Small intestine (tissue), 7 donors: ENCODE measurements at regions not wholly inside any gene's neighbourhood (a gene's known extent, or its start where the extent isn't known, plus 50 kb on each side); places are given as distances from the start of the nearest gene placed in this dataset.
"Not testable (repeated sequence)": the region's sequence is repeated elsewhere in the genome, so short reads cannot be mapped to it uniquely, and the experiment has no call there.

ENCODE experiments used
- DNase-seq, 2 donors: peaks; one replicate each; pipeline versions ENCODE4 v3.0.0 to v3.0.0-alpha.2; 2013
- FAIRE-seq: peaks from 2 replicates; lab custom pipeline; 2012; peaks lifted over from hg19 to GRCh38; lab: Jason Lieb, UNC
- H3K27ac ChIP-seq, 3 donors: one replicate each; pipeline ENCODE4 v1.5.1; 2013; ENCODE audit warnings: low read length in 2 of 3, mild to moderate bottlenecking in 2 of 3, control low read depth in 1 of 3, inconsistent platforms in 1 of 3, low read depth in 1 of 3, moderate library complexity in 1 of 3
- H3K27me3 ChIP-seq, 3 donors: one replicate each; pipeline ENCODE4 v1.6.1; 2013; ENCODE audit warnings: low read length in 3 of 3, inconsistent platforms in 1 of 3; ENCODE audit not compliant: control insufficient read depth in 3 of 3, insufficient read depth in 3 of 3
- H3K36me3 ChIP-seq, 3 donors: one replicate each; pipeline ENCODE4 v1.6.1; 2013; ENCODE audit warnings: low read length in 3 of 3, inconsistent platforms in 1 of 3, low read depth in 1 of 3, mild to moderate bottlenecking in 1 of 3, moderate library complexity in 1 of 3; ENCODE audit not compliant: control insufficient read depth in 3 of 3, insufficient read depth in 2 of 3
- H3K4me1 ChIP-seq, 3 donors: one replicate each; pipeline ENCODE4 v1.6.1; 2013; ENCODE audit warnings: low read length in 2 of 3, inconsistent platforms in 1 of 3, low read depth in 1 of 3, mild to moderate bottlenecking in 1 of 3, moderate library complexity in 1 of 3; ENCODE audit not compliant: control insufficient read depth in 3 of 3, insufficient read depth in 2 of 3
- H3K4me3 ChIP-seq, 3 donors: one replicate each; pipeline ENCODE4 v1.5.1; 2013; ENCODE audit warnings: low read length in 3 of 3, control low read depth in 1 of 3, inconsistent platforms in 1 of 3, low read depth in 1 of 3, mild to moderate bottlenecking in 1 of 3, moderate library complexity in 1 of 3
- H3K9me3 ChIP-seq, 2 donors: one replicate each; pipeline ENCODE4 v1.6.1; 2013; ENCODE audit warnings: low read depth in 1 of 2, low read length in 1 of 2; ENCODE audit not compliant: control insufficient read depth in 2 of 2, insufficient read depth in 1 of 2
- WGBS, 3 donors: extraction: QIAGEN DNeasy Blood & Tissue Kit; methylation state at CpG; one replicate each; pipeline ENCODE4 v1.1.7; 2013; 5-methylcytosine and 5-hydroxymethylcytosine counted together
- donor health status: healthy with polysubstance abuse.
- donor health status: control.
- donor health status: control.
- donor health status: Bipolar disorder and iron deficiency.
- donor health status: healthy.

GRCh38 chr3:63097396-63097795 lies 180.7 kb upstream of the SYNPR start:
- H3K36me3 ChIP-seq, result no peaks in the 10 kb centered on the region
- no peaks in the 10 kb centered on the region for H3K27me3 ChIP-seq
- H3K27ac ChIP-seq, result no peak overlapping the region
- no peaks in the 10 kb centered on the region for H3K4me1 ChIP-seq
- FAIRE-seq (no peak), DNase-seq (no peak)
- H3K9me3 ChIP-seq, result no peaks in the 10 kb centered on the region
- H3K4me3 ChIP-seq, result no peak overlapping the region
- 88 to 94% (median 93%) methylated on average over 11 of the region's 11 CpGs for WGBS, 3 donors

GRCh38 chr3:63116922-63117321 lies 161.2 kb upstream of the SYNPR start:
- WGBS, 3 donors, result 77 to 84% (median 78%) methylated on average over 3 of the region's 3 CpGs
- Histone ChIP-seq H3K4me3 (no peak overlapping the region), H3K27ac (no peak overlapping the region), H3K9me3 (peaks cover 0 to 4% of the 10 kb centered on the region in 2 donors), H3K27me3 (no peaks in the 10 kb centered on the region), H3K4me1 (no peaks in the 10 kb centered on the region), H3K36me3 (no peaks in the 10 kb centered on the region)
- no peak for FAIRE-seq
- no peak for DNase-seq

GRCh38 chr3:63124090-63124489 lies 154.0 kb upstream of the SYNPR start:
- FAIRE-seq, result no peak

DNA sequence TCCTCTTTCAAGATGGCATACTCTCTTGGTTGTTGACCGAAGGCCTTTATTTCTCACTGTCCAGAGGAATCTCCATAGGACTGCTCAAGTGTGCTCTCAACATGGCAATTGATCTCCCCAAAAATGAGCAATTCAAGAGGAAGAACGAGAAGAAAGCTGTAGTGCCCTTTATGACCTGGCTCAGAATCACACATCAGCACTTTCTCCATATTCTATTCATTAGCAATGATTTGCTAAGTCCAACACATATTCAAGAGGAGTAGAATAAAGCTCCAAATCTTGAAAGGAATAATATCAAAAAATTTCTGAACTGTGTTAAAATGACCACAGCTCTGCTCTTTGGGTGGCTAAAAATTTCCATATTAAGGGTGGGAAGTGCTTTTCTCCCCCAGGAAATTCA lies 151.6 kb upstream of the SYNPR start:
- Histone ChIP-seq H3K27ac (no peak overlapping the region), H3K4me1 (no peaks in the 10 kb centered on the region), H3K9me3 (no peaks in the 10 kb centered on the region), H3K27me3 (no peaks in the 10 kb centered on the region), H3K4me3 (no peak overlapping the region), H3K36me3 (no peaks in the 10 kb centered on the region)
- DNase-seq (no peak), FAIRE-seq (no peak)
- WGBS, 3 donors, result 71 to 79% (median 75%) methylated on average over 2 of the region's 2 CpGs

More at GRCh38 chr3:63124090-63124489, 154.0 kb upstream of the SYNPR start:
- H3K4me1 ChIP-seq, result no peaks in the 10 kb centered on the region
- no peaks in the 10 kb centered on the region for H3K27me3 ChIP-seq
- H3K27ac ChIP-seq, result no peak overlapping the region
- H3K36me3 ChIP-seq, result no peaks in the 10 kb centered on the region
- H3K9me3 ChIP-seq, result no peaks in the 10 kb centered on the region
- WGBS, 3 donors, result 48 to 67% (median 66%) methylated on average over 3 of the region's 3 CpGs
- no peak for DNase-seq
- no peak overlapping the region for H3K4me3 ChIP-seq

DNA sequence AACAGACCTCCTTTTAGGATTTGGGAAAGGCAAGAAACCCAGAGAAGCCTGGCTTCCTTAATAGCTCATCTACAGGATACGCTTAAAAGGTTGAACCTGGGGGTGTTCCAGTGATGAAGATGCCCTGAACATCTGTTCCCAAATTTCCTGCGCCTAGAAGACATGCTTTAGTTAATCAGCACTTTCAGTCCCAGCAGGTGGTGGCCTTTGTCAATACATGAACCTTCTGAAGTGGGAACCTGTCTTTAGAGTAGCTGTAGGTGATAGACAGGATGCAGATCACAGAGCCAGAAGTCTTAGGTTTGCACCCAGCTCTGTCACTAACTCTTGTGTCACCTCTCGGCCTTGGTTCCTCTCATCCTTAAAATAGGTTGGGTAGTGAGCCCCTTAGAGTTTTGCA lies 149.7 kb upstream of the SYNPR start:
- peaks cover 0 to 2% of the 10 kb centered on the region in 2 donors for H3K9me3 ChIP-seq
- DNase-seq, result no peak
- H3K27me3 ChIP-seq, result no peaks in the 10 kb centered on the region
- 75 to 83% (median 78%) methylated on average over 3 of the region's 3 CpGs for WGBS, 3 donors
- H3K4me1 ChIP-seq, result no peaks in the 10 kb centered on the region
- no peaks in the 10 kb centered on the region for H3K36me3 ChIP-seq
- no peak overlapping the region for H3K4me3 ChIP-seq
- no peak overlapping the region for H3K27ac ChIP-seq
- no peak for FAIRE-seq

DNA sequence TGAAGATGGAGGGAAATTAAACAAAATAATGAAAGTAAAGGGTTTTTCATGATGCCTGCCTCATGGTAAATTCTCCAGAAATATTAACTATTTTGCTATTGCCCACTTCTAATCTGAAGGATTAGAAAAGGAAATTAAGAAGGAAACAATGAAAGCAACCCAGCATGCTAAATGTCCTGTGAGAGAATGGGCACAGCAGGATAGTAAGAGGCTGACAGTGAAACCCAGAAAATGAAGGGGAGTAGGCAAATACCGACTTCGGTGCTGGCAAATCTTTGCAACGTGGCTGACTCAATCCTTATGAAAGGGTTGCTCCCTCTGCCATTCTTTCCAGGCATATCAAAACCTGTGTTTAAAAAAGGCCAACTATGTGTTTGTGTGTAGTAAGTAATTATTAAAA lies 147.5 kb upstream of the SYNPR start:
- WGBS, 3 donors, result 52 to 62% (median 61%) methylated on average over 3 of the region's 3 CpGs
- Histone ChIP-seq H3K4me1 (no peaks in the 10 kb centered on the region), H3K27ac (no peak overlapping the region), H3K4me3 (no peak overlapping the region), H3K9me3 (peaks cover 0 to 2% of the 10 kb centered on the region in 2 donors), H3K27me3 (peaks cover 0 to 2% (median 0%) of the 10 kb centered on the region in 3 donors), H3K36me3 (no peaks in the 10 kb centered on the region)
- FAIRE-seq (no peak), DNase-seq (no peak)

- Histone ChIP-seq H3K36me3 (no peaks in the 10 kb centered on the region), H3K27me3 (peaks cover 0 to 2% (median 0%) of the 10 kb centered on the region in 3 donors), H3K9me3 (peaks cover 0 to 2% of the 10 kb centered on the region in 2 donors), H3K4me3 (no peak overlapping the region), H3K27ac (no peak overlapping the region), H3K4me1 (no peaks in the 10 kb centered on the region)
- FAIRE-seq, result no peak
- no peak for DNase-seq
- 66 to 82% (median 69%) methylated on average over 6 of the region's 6 CpGs for WGBS, 3 donors
Measured at GRCh38 chr3:63132461-63133250, 145.5 kb upstream of the SYNPR start.

GRCh38 chr3:63135367-63135766 lies 142.7 kb upstream of the SYNPR start:
- H3K4me1 ChIP-seq, result no peaks in the 10 kb centered on the region
- FAIRE-seq (no peak), DNase-seq (no peak)
- H3K36me3 ChIP-seq, result no peaks in the 10 kb centered on the region
- peaks cover 0 to 2% of the 10 kb centered on the region in 2 donors for H3K9me3 ChIP-seq
- no peak overlapping the region for H3K4me3 ChIP-seq
- no peak overlapping the region for H3K27ac ChIP-seq
- peaks cover 0 to 2% (median 0%) of the 10 kb centered on the region in 3 donors for H3K27me3 ChIP-seq

- FAIRE-seq, H3K36me3 ChIP-seq, H3K27me3 ChIP-seq, H3K9me3 ChIP-seq, H3K4me3 ChIP-seq, H3K4me1 ChIP-seq, DNase-seq, H3K27ac ChIP-seq: not testable (repeated sequence)
- WGBS, 3 donors, result 88 to 92% (median 91%) methylated on average over 18 to 23 of the region's 26 CpGs
Measured at GRCh38 chr3:63136249-63136648, 141.9 kb upstream of the SYNPR start.
